Gastrocnemius medialis (tissue), 4 donors: ENCODE measurements at regions not wholly inside any gene's neighbourhood (a gene's known extent, or its start where the extent isn't known, plus 50 kb on each side); places are given as distances from the start of the nearest gene placed in this dataset.
"Not testable (repeated sequence)": the region's sequence is repeated elsewhere in the genome, so short reads cannot be mapped to it uniquely, and the experiment has no call there.

Experiments
- ATAC-seq, 2 donors: fragments of 150-250 bp; one replicate each; pipeline ENCODE4 v1.9.1; 2016
- DNase-seq, 2 donors: peaks; one replicate each; pipeline ENCODE4 v3.0.0-alpha.2; 2019
- H3K27ac ChIP-seq, 4 donors: fragments of 200-600 bp; sonication (generic); 1 replicate in 1 of 4; 2 replicates in 3 of 4; pipeline ENCODE4 v1.5.1; 2016 to 2018; ENCODE audit warnings: mild to moderate bottlenecking in 2 of 4, moderate library complexity in 1 of 4
- H3K27me3 ChIP-seq, 3 donors: fragments of 200-600 bp; sonication (generic) in 2 of 3; 1 replicate in 1 of 3; 2 replicates in 2 of 3; pipeline versions ENCODE4 v1.5.1 to v1.6.0; 2016 to 2019; ENCODE audit warnings: mild to moderate bottlenecking in 1 of 3, moderate library complexity in 1 of 3
- H3K36me3 ChIP-seq, 2 donors: fragments of 200-600 bp; sonication (generic) in 1 of 2; one replicate each; pipeline ENCODE4 v1.5.1; 2017 to 2018
- H3K4me1 ChIP-seq, 2 donors: fragments of 200-600 bp; sonication (generic) in 1 of 2; one replicate each; pipeline ENCODE4 v1.5.1; 2016 to 2017; ENCODE audit warnings: mild to moderate bottlenecking in 2 of 2
- H3K4me3 ChIP-seq, 4 donors: fragments of 200-600 bp; sonication (generic) in 3 of 4; 1 replicate in 1 of 4; 2 replicates in 3 of 4; pipeline ENCODE4 v1.5.1; 2016 to 2019; ENCODE audit warnings: mild to moderate bottlenecking in 2 of 4
- H3K9me3 ChIP-seq, 3 donors: fragments of 200-600 bp; sonication (generic) in 2 of 3; 1 replicate in 1 of 3; 2 replicates in 2 of 3; pipeline ENCODE4 v1.5.1; 2016 to 2019
- CTCF ChIP-seq, 5 experiments: fragments of 450-650 bp in 3 of 5; fragments of 200-600 bp in 2 of 5; sonication (generic) in 2 of 5; IDR thresholded peaks in 4 of 5; conservative IDR thresholded peaks in 1 of 5; 1 replicate in 4 of 5; 2 replicates in 1 of 5; pipeline ENCODE4 v1.5.1; 2016 to 2019; ENCODE audit warnings: antibody characterized with exemption in 5 of 5, mild to moderate bottlenecking in 3 of 5, moderate library complexity in 3 of 5
- POLR2A ChIP-seq, 2 donors: fragments of 450-650 bp; IDR thresholded peaks; one replicate each; pipeline ENCODE4 v1.6.1; 2017; ENCODE audit warnings: antibody characterized with exemption in 2 of 2, mild to moderate bottlenecking in 2 of 2, moderate library complexity in 2 of 2
- in situ Hi-C, 4 donors: fragments of 200-750 bp; cut with MboI; loops; one replicate each; pipeline versions ENCODE4 v1.15.0 to v1.8.0; 2017; ENCODE audit warnings: low sequenced_read_pairs in 4 of 4
- intact Hi-C: fragments of 100-400 bp; cut with DNase I; formaldehyde crosslinking; loops from one replicate; pipeline ENCODE4 v1.15.1; 2023; ENCODE audit warnings: low total_unique reads

- Histone ChIP-seq H3K9me3 (no peaks in the 10 kb centered on the region), H3K27me3 (no peaks in the 10 kb centered on the region), H3K4me1 (no peaks in the 10 kb centered on the region), H3K36me3 (no peaks in the 10 kb centered on the region), H3K4me3 (no peak overlapping the region), H3K27ac (no peak overlapping the region)
- intact Hi-C loops (no loop called here), in situ Hi-C loops (no loop called here)
- DNase-seq (no peak), ATAC-seq (no peak)
- TF ChIP-seq CTCF (IDR thresholded peaks at IDR 0.05 in 4 of 5, conservative IDR thresholded peaks at IDR 0.05 in 1 of 5) (no peak), POLR2A (IDR thresholded peaks at IDR 0.05) (no peak)
These were observed 404.9 kb upstream of the PRKCQ start for GRCh38 chr10:6984971-6985370.

GRCh38 chr10:6984016-6984415 is 403.9 kb upstream of the PRKCQ start:
- H3K27me3 ChIP-seq, H3K9me3 ChIP-seq, H3K27ac ChIP-seq, H3K36me3 ChIP-seq, H3K4me1 ChIP-seq, in situ Hi-C loops, DNase-seq, ATAC-seq, intact Hi-C loops, H3K4me3 ChIP-seq: not testable (repeated sequence)

GRCh38 chr10:6980353-6980752 is 400.3 kb upstream of the PRKCQ start:
- no peak for DNase-seq
- H3K27me3 ChIP-seq = peaks cover 0 to 4% (median 0%) of the 10 kb centered on the region in 3 donors
- TF ChIP-seq CTCF (IDR thresholded peaks at IDR 0.05 in 4 of 5, conservative IDR thresholded peaks at IDR 0.05 in 1 of 5) (no peak), POLR2A (IDR thresholded peaks at IDR 0.05) (no peak)
- H3K4me3 ChIP-seq = no peak overlapping the region
- in situ Hi-C loops = no loop called here
- no peak overlapping the region for H3K27ac ChIP-seq
- intact Hi-C loops = no loop called here
- H3K4me1 ChIP-seq = no peaks in the 10 kb centered on the region
- no peaks in the 10 kb centered on the region for H3K36me3 ChIP-seq
- no peaks in the 10 kb centered on the region for H3K9me3 ChIP-seq
- ATAC-seq = no peak

GRCh38 chr10:6979371-6979770 is 399.3 kb upstream of the PRKCQ start:
- H3K27ac ChIP-seq = no peak overlapping the region
- DNase-seq = no peak
- H3K27me3 ChIP-seq = peaks cover 0 to 4% (median 0%) of the 10 kb centered on the region in 3 donors
- H3K4me3 ChIP-seq = no peak overlapping the region
- ATAC-seq = no peak
- H3K9me3 ChIP-seq = no peaks in the 10 kb centered on the region
- intact Hi-C loops = no loop called here
- no peaks in the 10 kb centered on the region for H3K4me1 ChIP-seq
- in situ Hi-C loops = no loop called here
- no peaks in the 10 kb centered on the region for H3K36me3 ChIP-seq
- TF ChIP-seq POLR2A (IDR thresholded peaks at IDR 0.05) (no peak), CTCF (IDR thresholded peaks at IDR 0.05 in 4 of 5, conservative IDR thresholded peaks at IDR 0.05 in 1 of 5) (no peak)

GRCh38 chr10:6978187-6978627 is 398.1 kb upstream of the PRKCQ start:
- ATAC-seq = no peak
- Histone ChIP-seq H3K27me3 (peaks cover 0 to 4% (median 0%) of the 10 kb centered on the region in 3 donors), H3K36me3 (no peaks in the 10 kb centered on the region), H3K4me3 (no peak overlapping the region), H3K9me3 (no peaks in the 10 kb centered on the region), H3K27ac (no peak overlapping the region), H3K4me1 (no peaks in the 10 kb centered on the region)
- intact Hi-C loops (no loop called here), in situ Hi-C loops (no loop called here)
- TF ChIP-seq CTCF (IDR thresholded peaks at IDR 0.05 in 4 of 5, conservative IDR thresholded peaks at IDR 0.05 in 1 of 5) (no peak), POLR2A (IDR thresholded peaks at IDR 0.05) (no peak)
- no peak for DNase-seq
